ENCODE measurements at regions not wholly inside any gene's neighbourhood (a gene's known extent, or its start where the extent isn't known, plus 50 kb on each side); places are given as distances from the start of the nearest gene placed in this dataset.

GRCh38 chr3:137820366-137820765 is 56.3 kb downstream of the SOX14 start:
- H3K56ac ChIP-seq (ENCODE audit: insufficient read length, low read depth, low read length), result no peak overlapping the region
- no peak overlapping the region for H2BK120ac ChIP-seq (ENCODE audit: low read depth, low read length, poor library complexity, severe bottlenecking)
- no peak overlapping the region for H3K27ac ChIP-seq (ENCODE audit: insufficient read length, low read depth, low read length)
- H2BK12ac ChIP-seq (ENCODE audit: insufficient read length, low read depth, low read length), result no peak overlapping the region
- H3K4me1 ChIP-seq (ENCODE audit: insufficient read depth, low read length), result no peaks in the 10 kb centered on the region
- Mint-ChIP-seq H3K27ac (no peak overlapping the region), H3K4me3 (no peak overlapping the region), H3K36me3 (ENCODE audit: insufficient read depth in 1 of 3, low read depth in 3 of 3) (no peaks in the 10 kb centered on the region), H3K27me3 (ENCODE audit: low read depth) (no peaks in the 10 kb centered on the region), H3K4me1 (no peaks in the 10 kb centered on the region), H3K9me3 (peaks cover 0 to 3% of the 10 kb centered on the region in 2 experiments; a peak in 1 of 5 replicates)
- H2AK5ac ChIP-seq (ENCODE audit: insufficient read length, low read length), result no peak overlapping the region
- no peaks in the 10 kb centered on the region for H3K9me3 ChIP-seq (ENCODE audit: control insufficient read depth, low read depth, low read length)
- no peak overlapping the region for H3K4me2 ChIP-seq (ENCODE audit: insufficient read depth, insufficient read length, low read length)
- no peak overlapping the region for H2BK5ac ChIP-seq (ENCODE audit: insufficient read length, low read length)
- no peaks in the 10 kb centered on the region for H4K20me1 ChIP-seq (ENCODE audit: control insufficient read depth, insufficient read depth, insufficient read length)
- no peak overlapping the region for H4K5ac ChIP-seq (ENCODE audit: insufficient read length, low read depth, low read length)
- no peak overlapping the region for H2BK15ac ChIP-seq (ENCODE audit: low read depth, low read length)
- H2BK20ac ChIP-seq (ENCODE audit: low read depth, low read length, poor library complexity, severe bottlenecking), result no peak overlapping the region
- 0 out of 2 replicates have a peak, but pooled peaks cover 2% of the 10 kb centered on the region for H3K79me2 ChIP-seq (ENCODE audit: insufficient read depth, low read length)
- H3K79me1 ChIP-seq (ENCODE audit: insufficient read depth, low read depth, low read length, poor library complexity, severe bottlenecking), result no peaks in the 10 kb centered on the region
- no peaks in the 10 kb centered on the region for H3K27me3 ChIP-seq (ENCODE audit: insufficient read depth, low read length)
- no peak overlapping the region for H3K18ac ChIP-seq (ENCODE audit: insufficient read length, low read depth, low read length)
- WGBS (ENCODE audit: extremely low coverage, insufficient read length, low lambda C conversion rate), result no CpG with 5 or more reads among the region's 3 CpGs
- no peak overlapping the region for H3T11ph ChIP-seq (ENCODE audit: low read length)
- no peak for TF ChIP-seq CTCF (conservative IDR thresholded peaks at IDR 0.05)
- no peak overlapping the region for H3K4ac ChIP-seq (ENCODE audit: low read depth, low read length)
- H3K14ac ChIP-seq (ENCODE audit: insufficient read depth, low read length), result no peak overlapping the region
- no peak overlapping the region for H4K91ac ChIP-seq (ENCODE audit: insufficient read length, low read depth, low read length)
- H2AFZ ChIP-seq (ENCODE audit: low read length), result no peak overlapping the region
- no peak overlapping the region for H3K9ac ChIP-seq (ENCODE audit: extremely low read depth, insufficient read length, low read length)
- no peaks in the 10 kb centered on the region for H3K23me2 ChIP-seq (ENCODE audit: insufficient read length, low read depth, low read length, poor library complexity, severe bottlenecking)
- no peak for DNase-seq
- no peak overlapping the region for H4K8ac ChIP-seq (replicated peaks; ENCODE audit: insufficient read length, low read depth, low read length)
- no peak overlapping the region for H3K23ac ChIP-seq (ENCODE audit: insufficient read length, low read depth, low read length)

Data from H9 (cell line).